Ishikawa (cell line): ENCODE measurements at regions not wholly inside any gene's neighbourhood (a gene's known extent, or its start where the extent isn't known, plus 50 kb on each side); places are given as distances from the start of the nearest gene placed in this dataset.

ENCODE experiments used
- CEBPB ChIP-seq: IDR thresholded peaks from 2 replicates; pipeline ENCODE4 v1.6.1; 2012
- CREB1 ChIP-seq: IDR thresholded peaks from 2 replicates; pipeline ENCODE4 v1.6.1; 2012; ENCODE audit warnings: low read depth
- EGR1 ChIP-seq: IDR thresholded peaks from 2 replicates; pipeline ENCODE4 v1.6.1; 2012
- EP300 ChIP-seq: IDR thresholded peaks from 2 replicates; pipeline ENCODE4 v1.6.1; 2012; ENCODE audit warnings: borderline replicate concordance
- FOXM1 ChIP-seq: IDR thresholded peaks from 2 replicates; pipeline ENCODE4 v1.6.1; 2012; ENCODE audit warnings: low read depth, borderline replicate concordance
- NFIC ChIP-seq: IDR thresholded peaks from 2 replicates; pipeline ENCODE4 v1.6.1; 2012
- RAD21 ChIP-seq: IDR thresholded peaks from 2 replicates; pipeline ENCODE4 v1.6.1; 2012; ENCODE audit warnings: low read depth
- TAF1 ChIP-seq: IDR thresholded peaks from 2 replicates; pipeline ENCODE4 v1.6.1; 2012; ENCODE audit warnings: low read depth, mild to moderate bottlenecking
- TCF12 ChIP-seq: IDR thresholded peaks from 2 replicates; pipeline ENCODE4 v1.6.1; 2012; ENCODE audit warnings: low read depth
- TEAD4 ChIP-seq: IDR thresholded peaks from 2 replicates; pipeline ENCODE4 v1.6.1; 2012
- YY1 ChIP-seq: IDR thresholded peaks from 2 replicates; pipeline ENCODE4 v1.6.1; 2012; ENCODE audit warnings: low read depth
- ZBTB7A ChIP-seq: IDR thresholded peaks from 2 replicates; pipeline ENCODE4 v1.6.1; 2012; ENCODE audit warnings: low read depth
- TF ChIP-seq, protein P1 (sequence below): IDR thresholded peaks from 2 replicates; pipeline ENCODE4 v1.6.1; 2012
- TF ChIP-seq, protein P2 (sequence below): IDR thresholded peaks from 2 replicates; pipeline ENCODE4 v1.6.1; 2012
- TF ChIP-seq, protein P3 (sequence below): IDR thresholded peaks from 2 replicates; pipeline ENCODE4 v1.6.1; 2012; ENCODE audit warnings: low read depth, mild to moderate bottlenecking

DNA sequence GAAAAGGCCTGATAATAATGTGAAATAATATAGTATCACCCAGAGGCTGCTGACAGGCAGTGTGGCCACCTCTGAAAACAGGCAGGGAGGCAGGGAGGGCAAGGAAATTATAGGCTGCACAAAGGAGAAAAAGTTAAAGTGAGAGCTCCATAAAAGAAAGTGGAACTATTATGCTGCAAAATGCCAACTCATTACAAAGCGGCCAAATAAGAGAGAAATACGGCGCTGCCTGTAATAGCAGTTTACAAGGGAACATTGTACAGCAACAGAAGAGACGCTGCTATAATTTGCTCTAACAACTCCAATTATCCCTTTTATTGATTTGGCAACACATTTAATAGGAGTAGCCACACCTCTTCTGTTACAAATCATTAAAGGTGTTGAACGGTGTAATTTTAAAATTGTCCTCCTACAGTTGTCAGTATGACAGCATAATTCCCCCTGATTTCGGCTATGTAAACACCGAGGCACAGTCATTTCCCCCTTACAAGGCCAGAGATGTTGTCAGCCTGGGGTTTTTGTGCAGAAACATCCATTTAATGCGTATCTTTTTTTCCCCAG, 120.3 kb downstream of the MRM1 start:
- TF ChIP-seq FOXM1 (no peak), ZBTB7A (no peak), EGR1 (no peak), CREB1 (no peak), YY1 (no peak), TCF12 (no peak), CEBPB (no peak), EP300 (no peak), TEAD4 (no peak), TAF1 (no peak), NFIC (no peak), RAD21 (no peak)
- TF ChIP-seq, protein P1, sequence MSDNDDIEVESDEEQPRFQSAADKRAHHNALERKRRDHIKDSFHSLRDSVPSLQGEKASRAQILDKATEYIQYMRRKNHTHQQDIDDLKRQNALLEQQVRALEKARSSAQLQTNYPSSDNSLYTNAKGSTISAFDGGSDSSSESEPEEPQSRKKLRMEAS = no peak
- TF ChIP-seq, protein P2, sequence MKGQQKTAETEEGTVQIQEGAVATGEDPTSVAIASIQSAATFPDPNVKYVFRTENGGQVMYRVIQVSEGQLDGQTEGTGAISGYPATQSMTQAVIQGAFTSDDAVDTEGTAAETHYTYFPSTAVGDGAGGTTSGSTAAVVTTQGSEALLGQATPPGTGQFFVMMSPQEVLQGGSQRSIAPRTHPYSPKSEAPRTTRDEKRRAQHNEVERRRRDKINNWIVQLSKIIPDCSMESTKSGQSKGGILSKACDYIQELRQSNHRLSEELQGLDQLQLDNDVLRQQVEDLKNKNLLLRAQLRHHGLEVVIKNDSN = no peak
- TF ChIP-seq, protein P3, sequence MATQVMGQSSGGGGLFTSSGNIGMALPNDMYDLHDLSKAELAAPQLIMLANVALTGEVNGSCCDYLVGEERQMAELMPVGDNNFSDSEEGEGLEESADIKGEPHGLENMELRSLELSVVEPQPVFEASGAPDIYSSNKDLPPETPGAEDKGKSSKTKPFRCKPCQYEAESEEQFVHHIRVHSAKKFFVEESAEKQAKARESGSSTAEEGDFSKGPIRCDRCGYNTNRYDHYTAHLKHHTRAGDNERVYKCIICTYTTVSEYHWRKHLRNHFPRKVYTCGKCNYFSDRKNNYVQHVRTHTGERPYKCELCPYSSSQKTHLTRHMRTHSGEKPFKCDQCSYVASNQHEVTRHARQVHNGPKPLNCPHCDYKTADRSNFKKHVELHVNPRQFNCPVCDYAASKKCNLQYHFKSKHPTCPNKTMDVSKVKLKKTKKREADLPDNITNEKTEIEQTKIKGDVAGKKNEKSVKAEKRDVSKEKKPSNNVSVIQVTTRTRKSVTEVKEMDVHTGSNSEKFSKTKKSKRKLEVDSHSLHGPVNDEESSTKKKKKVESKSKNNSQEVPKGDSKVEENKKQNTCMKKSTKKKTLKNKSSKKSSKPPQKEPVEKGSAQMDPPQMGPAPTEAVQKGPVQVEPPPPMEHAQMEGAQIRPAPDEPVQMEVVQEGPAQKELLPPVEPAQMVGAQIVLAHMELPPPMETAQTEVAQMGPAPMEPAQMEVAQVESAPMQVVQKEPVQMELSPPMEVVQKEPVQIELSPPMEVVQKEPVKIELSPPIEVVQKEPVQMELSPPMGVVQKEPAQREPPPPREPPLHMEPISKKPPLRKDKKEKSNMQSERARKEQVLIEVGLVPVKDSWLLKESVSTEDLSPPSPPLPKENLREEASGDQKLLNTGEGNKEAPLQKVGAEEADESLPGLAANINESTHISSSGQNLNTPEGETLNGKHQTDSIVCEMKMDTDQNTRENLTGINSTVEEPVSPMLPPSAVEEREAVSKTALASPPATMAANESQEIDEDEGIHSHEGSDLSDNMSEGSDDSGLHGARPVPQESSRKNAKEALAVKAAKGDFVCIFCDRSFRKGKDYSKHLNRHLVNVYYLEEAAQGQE = no peak

DNA sequence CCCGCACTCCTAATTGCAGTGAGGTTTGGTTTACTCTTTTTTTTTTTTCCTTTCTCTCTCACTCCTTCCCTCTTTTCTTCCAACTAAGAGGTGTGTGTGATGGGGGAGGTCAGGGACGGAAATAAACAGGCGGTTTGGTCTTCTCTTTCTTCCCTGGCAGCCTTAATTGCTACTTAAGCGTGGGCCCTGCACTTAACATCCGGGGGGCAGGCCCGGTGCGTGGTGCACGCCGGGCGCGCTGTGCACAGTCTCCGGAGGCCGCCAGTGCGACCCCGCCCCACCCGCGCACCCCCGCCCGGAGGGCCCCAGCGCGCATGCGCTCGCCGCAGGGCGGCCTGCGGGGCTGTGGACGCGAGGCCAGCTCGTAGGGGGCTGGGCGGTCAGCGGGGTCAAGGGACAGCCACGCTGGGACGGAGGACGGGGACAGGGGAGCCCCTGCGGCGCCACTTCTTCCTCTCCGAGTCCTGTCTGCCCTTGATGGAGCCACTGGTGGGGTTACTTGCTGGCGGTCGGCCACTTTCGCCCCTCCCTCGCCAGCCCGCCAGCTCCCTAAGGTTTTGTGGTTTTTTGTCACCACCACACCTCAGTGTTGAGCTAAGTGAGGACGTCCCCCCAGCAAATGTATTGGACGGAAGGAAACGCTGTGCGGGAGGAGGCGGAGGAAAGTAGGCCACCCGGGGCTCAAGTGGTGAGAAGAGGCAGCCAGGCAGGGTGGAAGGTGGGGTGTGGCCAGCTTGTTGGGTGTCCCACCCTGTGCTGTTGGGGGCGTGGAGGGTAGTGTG, 120.9 kb downstream of the MRM1 start:
- TF ChIP-seq ZBTB7A = peak; percentile 83
- TF ChIP-seq, protein P2 = no peak
- TF ChIP-seq CEBPB = 0 out of 2 replicates have a peak, but pooled peaks have one; percentile 13
- TF ChIP-seq NFIC = 0 out of 2 replicates have a peak, but pooled peaks have one; percentile 38
- no peak for TF ChIP-seq YY1
- TF ChIP-seq FOXM1 = no peak
- TF ChIP-seq TEAD4 = no peak
- no peak; the same call in 1 of the 2 replicates for TF ChIP-seq TCF12
- TF ChIP-seq RAD21 = no peak
- TF ChIP-seq, protein P3 = no peak
- TF ChIP-seq, protein P1 = peak; percentile 69
- no peak for TF ChIP-seq CREB1
- TF ChIP-seq EGR1 = peak; percentile 38; the same call in 1 of the 2 replicates
- TF ChIP-seq TAF1 = peak; percentile 47; the same call in 1 of the 2 replicates
- no peak; the same call in 1 of the 2 replicates for TF ChIP-seq EP300

DNA sequence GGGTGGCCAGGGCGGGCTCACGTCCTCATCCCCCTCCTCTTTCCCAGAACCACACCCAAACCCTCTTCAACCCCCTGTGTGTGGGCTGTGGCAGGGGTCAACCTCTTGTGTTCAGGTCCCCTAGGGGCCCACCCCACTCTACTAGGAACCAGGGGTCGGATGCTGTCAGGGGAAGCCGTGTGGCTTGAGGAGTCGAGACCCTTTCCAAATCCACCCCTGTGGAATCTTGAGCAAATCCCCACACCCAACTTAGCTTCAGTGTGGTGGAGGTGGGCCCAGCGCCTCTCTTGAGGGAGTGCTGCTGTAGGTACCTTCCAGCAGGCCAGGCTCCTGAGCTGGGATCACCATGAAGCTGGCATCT, 121.5 kb downstream of the MRM1 start:
- no peak for TF ChIP-seq TEAD4
- TF ChIP-seq FOXM1 = no peak
- TF ChIP-seq TCF12 = no peak
- TF ChIP-seq TAF1 = no peak

DNA sequence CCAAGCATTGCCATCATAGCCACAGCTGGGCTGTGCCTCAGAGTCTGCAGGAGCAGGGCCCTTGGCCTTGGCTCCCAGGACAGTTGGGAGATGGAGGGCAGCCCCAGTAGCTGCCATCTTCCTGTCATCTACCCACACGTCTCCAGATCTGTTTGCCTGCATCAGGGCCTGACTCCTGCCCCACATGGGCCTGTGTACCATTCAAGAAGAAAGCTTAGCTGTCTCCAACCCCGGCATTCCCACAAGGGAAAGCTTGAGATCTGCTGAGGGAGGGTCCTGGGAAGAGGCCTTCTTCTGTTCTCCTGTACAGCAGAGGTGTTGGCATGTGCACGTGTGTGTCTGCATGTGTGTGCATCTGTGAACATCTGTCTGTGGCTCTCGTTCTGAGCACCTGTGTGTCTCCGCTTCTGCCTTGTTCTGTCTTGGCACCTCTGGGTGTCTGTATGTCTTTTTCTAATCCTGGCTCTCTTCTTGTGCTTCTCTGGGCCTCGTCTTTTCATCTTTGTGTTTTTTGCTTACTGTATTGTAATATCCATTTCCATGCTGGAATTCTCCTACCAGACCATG, 122.2 kb downstream of the MRM1 start:
- TF ChIP-seq CEBPB (no peak), FOXM1 (no peak), ZBTB7A (no peak), NFIC (no peak), TEAD4 (no peak), RAD21 (no peak), EP300 (no peak), TAF1 (no peak), EGR1 (no peak), TCF12 (no peak), YY1 (no peak), CREB1 (no peak)
- TF ChIP-seq, protein P1 = no peak
- TF ChIP-seq, protein P3 = no peak
- TF ChIP-seq, protein P2 = no peak
